ENCODE measurements at regions not wholly inside any gene's neighbourhood (a gene's known extent, or its start where the extent isn't known, plus 50 kb on each side); places are given as distances from the start of the nearest gene placed in this dataset.

GRCh38 chr4:81792521-81792920, 320.8 kb upstream of the RASGEF1B start:
- Histone ChIP-seq H3K4me1 (replicated peaks in 1 of 4; ENCODE audit: control insufficient read depth in 3 of 4, insufficient read depth in 4 of 4, low read length in 3 of 4) (no peaks in the 10 kb centered on the region), H4K20me1 (replicated peaks in 1 of 2; ENCODE audit: control insufficient read depth in 1 of 2, insufficient read depth in 2 of 2, low read length in 2 of 2) (no peaks in the 10 kb centered on the region), H3K79me1 (ENCODE audit: low read depth, low read length) (no peaks in the 10 kb centered on the region), H4K5ac (ENCODE audit: insufficient read length, low read depth, low read length) (no peak overlapping the region), H3K4me3 (ENCODE audit: extremely low read depth in 1 of 4, insufficient read depth in 2 of 4, low read depth in 3 of 4, low read length in 4 of 4) (no peak overlapping the region), H2BK5ac (ENCODE audit: low read depth, low read length) (no peak overlapping the region), H3K9ac (replicated peaks in 1 of 4; ENCODE audit: extremely low read depth in 1 of 4, low read depth in 3 of 4, low read length in 3 of 4) (no peak overlapping the region), H2AK5ac (ENCODE audit: low read depth, low read length) (no peak overlapping the region), H3K27ac (ENCODE audit: low read depth, low read length) (no peak overlapping the region), H4K8ac (ENCODE audit: extremely low read depth, insufficient read depth, low read length) (no peak overlapping the region), H3K9me3 (ENCODE audit: insufficient read depth in 2 of 2, low read depth in 1 of 2, low read length in 1 of 2) (no peaks in the 10 kb centered on the region), H3K4me2 (ENCODE audit: insufficient read depth in 1 of 2, low read depth in 2 of 2, low read length in 2 of 2) (no peak overlapping the region), H3K23me2 (ENCODE audit: low read depth, low read length) (no peaks in the 10 kb centered on the region), H4K91ac (replicated peaks; ENCODE audit: insufficient read length, low read length) (no peak overlapping the region), H2BK120ac (replicated peaks; ENCODE audit: low read depth, low read length) (no peak overlapping the region), H3K18ac (ENCODE audit: extremely low read depth, low read length) (no peak overlapping the region), H3K14ac (ENCODE audit: insufficient read length) (no peak overlapping the region), H3K79me2 (ENCODE audit: control insufficient read depth in 1 of 2, insufficient read depth in 2 of 2, low read length in 2 of 2) (no peaks in the 10 kb centered on the region), H3K56ac (replicated peaks; ENCODE audit: insufficient read length, low read depth, low read length) (no peak overlapping the region), H3K27me3 (replicated peaks in 1 of 4; ENCODE audit: control insufficient read depth in 3 of 4, extremely low read depth in 1 of 4, insufficient read depth in 3 of 4, low read length in 3 of 4) (no peaks in the 10 kb centered on the region), H2BK15ac (ENCODE audit: low read length) (no peak overlapping the region), H3K36me3 (ENCODE audit: control insufficient read depth in 2 of 4, insufficient read depth in 4 of 4, low read length in 3 of 4) (no peaks in the 10 kb centered on the region), H2AFZ (ENCODE audit: low read length) (no peak overlapping the region), H3K4ac (replicated peaks; ENCODE audit: insufficient read length, low read depth, low read length) (no peak overlapping the region), H2BK20ac (ENCODE audit: low read length) (no peak overlapping the region), H3K23ac (ENCODE audit: insufficient read length) (no peak overlapping the region), H2BK12ac (ENCODE audit: low read depth, low read length) (no peak overlapping the region)
- FAIRE-seq (no peak), DNase-seq (ENCODE audit: low read depth in 1 of 2, low spot score in 2 of 2) (no peak)
- POLR2A ChIA-PET (ENCODE audit: partially characterized antibody), result no interaction called here
- TF ChIP-seq BACH1 (IDR thresholded peaks at IDR 0.05; ENCODE audit: low read length), result no peak
- CTCF ChIA-PET (ENCODE audit: partially characterized antibody), result interaction anchor here (1.5 kb wide), 1 partner anchor 52 kb away, joined by 4 read pairs; no protein-coding TSS in a partner anchor

Data from H1 (cell line).